HAP-1 (cell line): ENCODE measurements at regions not wholly inside any gene's neighbourhood (a gene's known extent, or its start where the extent isn't known, plus 50 kb on each side); places are given as distances from the start of the nearest gene placed in this dataset.

Experiments
- DNase-seq, 2 experiments: peaks; one replicate each; pipeline ENCODE4 v3.0.0-alpha.2; 2016 to 2020; ENCODE audit warnings: low spot score in 2 of 2
- H3K27me3 ChIP-seq: fragments of 250-450 bp; sonication (Bioruptor Pico); 2 replicates; pipeline ENCODE4 v1.5.1; 2020; ENCODE audit warnings: low read depth, mild to moderate bottlenecking, moderate library complexity
- H3K36me3 ChIP-seq: fragments of 250-450 bp; sonication (Bioruptor Pico); replicated peaks from 2 replicates; pipeline ENCODE4 v1.5.1; 2020; ENCODE audit warnings: mild to moderate bottlenecking
- H3K4me1 ChIP-seq: fragments of 250-450 bp; sonication (Bioruptor Pico); 2 replicates; pipeline ENCODE4 v1.5.1; 2020; ENCODE audit warnings: mild to moderate bottlenecking
- H3K4me3 ChIP-seq: fragments of 250-450 bp; sonication (Bioruptor Pico); 2 replicates; pipeline ENCODE4 v1.5.1; 2020; ENCODE audit warnings: mild to moderate bottlenecking, moderate library complexity
- H3K9me3 ChIP-seq: fragments of 250-450 bp; sonication (Bioruptor Pico); 2 replicates; pipeline ENCODE4 v1.5.1; 2020; ENCODE audit warnings: mild to moderate bottlenecking, moderate library complexity
- in situ Hi-C: fragments of 300-500 bp; cut with MboI; formaldehyde crosslinking; loops from 3 replicates; pipeline ENCODE4 v1.14.3; 2020; ENCODE audit warnings: low sequenced_read_pairs, inconsistent platforms, mixed read lengths

DNA sequence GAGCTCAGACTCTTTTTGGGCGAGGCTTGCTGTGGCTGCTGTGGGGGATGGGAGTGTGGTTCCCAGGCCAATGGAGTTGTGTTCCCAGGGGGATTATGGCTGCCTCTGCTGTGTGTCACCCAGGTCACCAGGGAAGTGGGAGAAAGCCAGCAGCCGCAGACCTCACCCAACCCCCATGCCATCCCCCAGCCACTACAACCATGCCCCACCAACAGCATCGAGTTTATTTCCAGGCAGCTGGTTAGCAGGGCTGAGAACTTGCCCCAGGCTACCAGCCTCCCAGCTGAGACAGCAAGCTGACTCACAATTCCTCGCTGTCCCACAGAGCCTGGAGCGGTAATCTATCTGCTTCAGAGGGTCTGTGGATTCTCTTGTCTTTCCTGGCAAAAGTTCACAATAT, 331.7 kb downstream of the FRK start:
- no peaks in the 10 kb centered on the region for H3K9me3 ChIP-seq
- DNase-seq, result no peak
- no peaks in the 10 kb centered on the region for H3K27me3 ChIP-seq
- no peaks in the 10 kb centered on the region for H3K36me3 ChIP-seq
- in situ Hi-C loops, result no loop called here
- no peaks in the 10 kb centered on the region for H3K4me1 ChIP-seq
- H3K4me3 ChIP-seq, result no peak overlapping the region

DNA sequence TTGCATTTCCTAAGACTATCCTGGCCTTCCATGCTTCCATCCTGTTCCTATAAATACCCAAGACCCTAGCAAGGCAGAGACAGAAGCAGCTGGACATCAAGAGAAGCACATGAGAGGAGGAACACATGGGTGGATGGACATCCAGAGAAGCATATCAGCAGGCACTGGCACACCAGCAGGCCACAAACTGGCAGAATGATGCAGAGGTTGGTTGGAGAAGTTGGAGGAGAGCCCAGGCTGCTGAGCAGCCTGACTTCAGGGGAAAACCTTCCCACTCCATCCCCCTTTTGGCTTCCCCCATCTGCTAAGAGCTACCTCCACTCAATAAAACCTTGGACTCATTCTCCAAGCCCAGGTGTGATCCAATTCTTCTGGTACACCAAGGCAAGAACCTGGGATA, 332.5 kb downstream of the FRK start:
- in situ Hi-C loops, result no loop called here
- no peaks in the 10 kb centered on the region for H3K9me3 ChIP-seq
- H3K36me3 ChIP-seq, result no peaks in the 10 kb centered on the region
- no peak for DNase-seq
- H3K4me1 ChIP-seq, result no peaks in the 10 kb centered on the region
- no peaks in the 10 kb centered on the region for H3K27me3 ChIP-seq
- H3K4me3 ChIP-seq, result no peak overlapping the region

DNA sequence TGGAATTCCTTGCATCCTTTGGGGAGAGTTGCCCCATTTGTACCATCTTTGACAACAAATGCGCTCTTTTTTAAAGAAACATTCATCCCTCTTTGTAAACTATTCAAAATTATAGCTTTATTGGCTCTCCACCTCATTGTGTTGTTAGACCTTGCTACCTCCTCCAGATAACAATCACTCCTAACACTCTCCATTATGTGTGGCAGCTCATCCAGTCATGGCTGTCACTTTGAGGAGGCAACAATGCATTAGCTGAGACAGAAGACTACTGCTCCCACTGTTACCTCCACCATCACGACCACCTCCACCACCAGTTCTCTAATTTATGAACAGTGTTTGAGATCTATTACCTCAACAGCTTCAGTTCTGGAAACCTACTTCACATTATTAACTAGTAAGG, 339.1 kb downstream of the FRK start:
- H3K4me1 ChIP-seq, result no peaks in the 10 kb centered on the region
- DNase-seq, result no peak
- in situ Hi-C loops, result no loop called here
- H3K9me3 ChIP-seq, result no peaks in the 10 kb centered on the region
- no peaks in the 10 kb centered on the region for H3K36me3 ChIP-seq
- no peak overlapping the region for H3K4me3 ChIP-seq
- no peaks in the 10 kb centered on the region for H3K27me3 ChIP-seq

DNA sequence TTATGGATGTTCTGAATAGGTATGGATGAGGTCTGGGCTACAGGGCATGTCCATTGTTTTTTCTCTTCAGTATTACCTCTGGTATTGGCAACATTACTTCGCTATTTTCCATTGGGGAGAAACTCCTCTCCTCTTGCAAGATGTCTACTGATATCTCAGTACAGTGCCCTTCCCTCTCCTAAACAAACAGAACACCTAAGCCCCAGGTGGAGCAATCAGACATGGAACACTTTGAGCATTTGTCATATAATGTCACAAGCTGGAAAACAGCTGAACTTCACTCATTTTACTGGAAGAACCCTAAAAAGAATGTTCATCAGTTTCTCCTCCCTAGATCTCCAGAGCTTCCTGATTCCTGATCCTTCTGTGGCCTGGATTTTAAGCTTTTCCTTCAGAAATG, 339.8 kb downstream of the FRK start:
- in situ Hi-C loops, result no loop called here
- DNase-seq, result no peak
- H3K27me3 ChIP-seq, result no peaks in the 10 kb centered on the region

DNA sequence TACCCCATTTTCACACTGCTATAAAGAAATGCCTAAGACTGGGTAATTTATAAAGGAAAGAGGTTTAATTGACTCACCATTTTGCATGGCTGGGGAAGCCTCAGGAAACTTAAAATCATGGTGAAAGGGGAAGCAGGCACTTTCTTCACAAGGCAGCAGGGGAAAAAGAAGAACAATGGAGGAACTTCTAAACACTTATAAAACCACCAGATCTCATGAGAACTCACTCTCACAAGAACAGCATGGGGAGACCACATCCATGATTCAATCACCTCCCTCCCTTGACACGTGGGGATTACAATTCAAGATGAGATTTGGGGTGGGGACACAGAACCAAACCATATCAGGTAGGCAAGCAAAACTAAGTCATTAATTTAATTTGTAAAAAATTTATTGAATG, 343.2 kb downstream of the FRK start:
- no peaks in the 10 kb centered on the region for H3K9me3 ChIP-seq
- no peaks in the 10 kb centered on the region for H3K36me3 ChIP-seq
- no peak overlapping the region for H3K4me3 ChIP-seq
- in situ Hi-C loops, result no loop called here
- H3K27me3 ChIP-seq, result no peaks in the 10 kb centered on the region
- DNase-seq, result no peak
- no peaks in the 10 kb centered on the region for H3K4me1 ChIP-seq

More for the DNA sequence above, 339.8 kb downstream of the FRK start:
- H3K4me3 ChIP-seq, result no peak overlapping the region
- no peaks in the 10 kb centered on the region for H3K9me3 ChIP-seq
- H3K4me1 ChIP-seq, result no peaks in the 10 kb centered on the region
- no peaks in the 10 kb centered on the region for H3K36me3 ChIP-seq

DNA sequence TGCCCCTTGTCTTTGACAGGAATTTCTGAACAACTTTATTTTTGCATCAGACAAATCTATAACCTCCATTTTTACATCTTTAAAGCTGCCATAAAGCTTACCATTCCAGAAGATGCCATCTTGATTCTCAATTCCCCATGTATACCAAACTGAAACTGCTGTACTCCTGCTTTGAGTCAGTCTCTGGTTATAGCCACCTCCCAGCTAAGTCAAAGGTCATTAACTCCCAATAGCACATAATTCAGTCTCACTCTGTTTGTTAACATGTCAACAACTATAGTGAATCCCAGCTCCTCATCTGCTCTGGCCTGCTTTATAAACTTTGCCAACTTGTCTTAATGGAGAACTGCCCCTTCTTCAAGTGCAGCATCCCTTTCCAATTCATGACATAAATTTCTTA, 343.6 kb downstream of the FRK start:
- Histone ChIP-seq H3K4me3 (no peak overlapping the region), H3K36me3 (no peaks in the 10 kb centered on the region), H3K27me3 (no peaks in the 10 kb centered on the region), H3K4me1 (no peaks in the 10 kb centered on the region), H3K9me3 (no peaks in the 10 kb centered on the region)
- in situ Hi-C loops, result no loop called here
- DNase-seq, result no peak

DNA sequence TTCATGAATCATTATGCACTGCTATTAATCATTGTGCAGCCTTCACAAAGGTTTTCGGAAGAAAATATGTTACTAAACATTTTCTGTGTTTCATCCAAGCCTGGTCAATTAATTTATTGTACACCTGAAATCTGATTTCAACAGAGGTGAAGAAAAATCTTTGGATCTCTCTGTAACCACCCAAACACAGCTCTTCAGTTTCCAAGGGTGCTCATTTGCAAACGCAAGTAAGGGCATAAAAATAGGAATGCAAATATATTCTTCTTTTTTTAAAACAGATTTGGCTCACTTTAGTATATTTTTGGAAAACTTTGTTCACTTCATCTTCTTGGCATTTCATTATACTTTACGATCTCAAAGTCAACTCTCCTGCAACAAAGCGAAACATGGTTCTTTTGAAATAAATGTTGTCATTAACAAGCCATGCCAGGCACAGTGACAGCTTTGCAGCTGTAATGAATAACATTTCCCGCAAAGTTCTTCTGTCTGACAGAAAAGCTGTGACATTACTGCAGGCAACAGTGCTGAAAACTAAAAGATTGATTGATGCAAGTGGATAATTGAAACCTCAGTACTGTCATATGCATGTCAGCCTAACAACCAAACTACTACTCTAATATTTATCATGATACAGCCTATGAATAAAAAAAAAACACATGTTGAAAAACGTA, 348.3 kb downstream of the FRK start:
- Histone ChIP-seq H3K4me3 (no peak overlapping the region), H3K27me3 (no peaks in the 10 kb centered on the region), H3K9me3 (no peaks in the 10 kb centered on the region), H3K4me1 (no peaks in the 10 kb centered on the region), H3K36me3 (no peaks in the 10 kb centered on the region)
- in situ Hi-C loops, result no loop called here
- DNase-seq, result no peak

DNA sequence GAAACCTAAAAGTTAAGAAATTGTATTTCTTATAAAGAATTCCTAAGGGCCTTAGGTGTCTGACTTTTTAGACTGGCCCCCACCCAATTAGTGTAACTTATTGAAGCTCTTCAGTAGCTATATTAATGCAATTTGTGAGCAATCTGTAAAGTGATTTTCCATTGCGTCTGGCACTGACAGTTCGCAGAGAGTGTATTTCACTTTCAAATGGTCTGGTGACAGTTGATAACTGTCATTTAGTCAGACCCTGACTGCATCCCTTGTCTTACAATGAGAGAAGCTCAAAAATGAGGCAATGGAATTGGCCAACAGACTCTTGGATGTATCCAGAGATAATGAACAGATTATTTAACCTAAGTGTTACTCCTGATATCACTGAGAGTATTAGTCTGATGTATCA, 351.8 kb downstream of the FRK start:
- in situ Hi-C loops, result no loop called here

DNA sequence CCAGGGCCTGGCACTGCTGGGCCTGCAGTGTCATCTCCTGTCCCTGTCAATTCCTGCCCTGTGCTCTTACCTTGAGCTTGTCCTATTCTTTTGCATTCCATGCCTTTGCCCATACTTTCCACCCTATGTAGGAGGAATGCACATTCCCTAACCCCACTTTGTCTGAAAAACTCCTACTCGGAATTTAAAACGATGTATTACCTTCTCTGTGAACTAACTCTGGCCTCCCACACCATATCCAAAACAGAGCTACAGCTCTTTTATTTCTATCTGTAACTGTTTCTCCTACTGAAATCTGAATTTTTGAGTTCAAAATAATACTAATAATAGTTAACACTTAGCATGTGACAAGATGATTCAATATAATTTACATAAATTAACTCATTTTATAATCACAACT, 353.7 kb downstream of the FRK start:
- no peak overlapping the region for H3K4me3 ChIP-seq
- in situ Hi-C loops, result no loop called here
- H3K9me3 ChIP-seq, result no peaks in the 10 kb centered on the region

More for the DNA sequence above, 351.8 kb downstream of the FRK start:
- Histone ChIP-seq H3K36me3 (no peaks in the 10 kb centered on the region), H3K4me3 (no peak overlapping the region), H3K9me3 (no peaks in the 10 kb centered on the region), H3K4me1 (no peaks in the 10 kb centered on the region), H3K27me3 (no peaks in the 10 kb centered on the region)
- DNase-seq, result no peak

DNA sequence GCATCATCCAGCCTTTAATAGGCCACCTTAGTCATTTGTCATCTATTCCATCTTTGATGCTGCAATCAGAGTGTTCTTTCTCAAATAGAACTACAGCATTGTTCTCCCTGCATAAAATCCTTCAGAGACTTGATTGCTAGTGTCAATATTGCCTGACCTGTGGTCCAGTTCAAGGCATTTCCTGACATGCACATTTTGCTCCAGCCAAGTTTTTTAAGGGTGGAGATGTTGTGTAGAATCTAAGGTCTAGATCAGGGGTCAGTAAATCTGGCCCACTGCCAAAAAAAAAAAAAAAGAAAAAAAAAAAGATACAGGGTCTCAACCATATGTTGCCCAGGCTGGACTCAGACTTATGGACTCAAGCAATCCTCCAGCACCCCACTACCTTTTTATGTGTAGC, 354.4 kb downstream of the FRK start:
- no peak overlapping the region for H3K4me3 ChIP-seq
- in situ Hi-C loops, result no loop called here
- no peaks in the 10 kb centered on the region for H3K9me3 ChIP-seq
- H3K4me1 ChIP-seq, result no peaks in the 10 kb centered on the region
- no peak for DNase-seq
- no peaks in the 10 kb centered on the region for H3K36me3 ChIP-seq
- no peaks in the 10 kb centered on the region for H3K27me3 ChIP-seq

More for the DNA sequence above, 353.7 kb downstream of the FRK start:
- Histone ChIP-seq H3K27me3 (no peaks in the 10 kb centered on the region), H3K4me1 (no peaks in the 10 kb centered on the region), H3K36me3 (no peaks in the 10 kb centered on the region)
- DNase-seq, result no peak

DNA sequence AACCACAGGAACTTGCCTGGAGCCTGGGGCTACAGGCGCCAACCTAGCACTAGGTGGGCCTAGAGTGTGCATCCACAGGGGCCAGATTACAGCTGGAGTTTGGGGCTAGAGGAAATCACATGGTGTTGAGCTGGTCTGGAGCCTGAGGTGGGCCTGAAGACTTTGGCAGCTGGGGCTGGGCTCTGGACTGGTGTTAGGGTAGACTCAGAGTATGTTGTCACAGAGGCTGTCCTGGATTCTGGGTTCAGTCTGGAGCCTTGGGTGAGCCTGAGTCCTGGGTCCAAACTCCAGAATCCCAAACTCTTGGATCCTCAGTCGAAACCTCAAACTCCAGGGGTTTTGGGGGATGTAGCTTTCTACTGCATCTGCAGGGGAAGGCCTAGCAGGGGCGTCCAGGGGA, 356.7 kb downstream of the FRK start:
- Histone ChIP-seq H3K36me3 (no peaks in the 10 kb centered on the region), H3K9me3 (no peaks in the 10 kb centered on the region), H3K4me1 (no peaks in the 10 kb centered on the region), H3K27me3 (no peaks in the 10 kb centered on the region), H3K4me3 (no peak overlapping the region)
- in situ Hi-C loops, result no loop called here
- no peak for DNase-seq

DNA sequence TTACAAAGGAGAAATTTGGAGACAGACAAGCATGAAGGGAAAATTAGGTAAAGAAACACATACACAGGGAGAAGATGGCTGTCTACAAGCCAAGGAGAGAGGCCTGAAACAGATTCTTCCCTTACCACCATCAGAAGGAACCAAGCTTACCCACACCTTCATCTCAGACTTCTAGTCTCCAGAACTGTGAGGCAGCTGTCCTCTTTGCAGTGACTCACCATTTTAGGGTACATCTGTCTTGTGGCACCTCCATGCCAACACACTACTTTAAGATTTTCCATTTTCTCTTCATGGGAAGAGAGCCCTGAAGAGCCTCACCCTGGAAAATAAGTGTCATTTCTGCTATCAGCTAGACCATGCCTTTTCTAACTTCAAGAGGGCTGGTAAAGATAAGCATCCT, 369.3 kb downstream of the FRK start:
- DNase-seq, result no peak
- Histone ChIP-seq H3K4me1 (no peaks in the 10 kb centered on the region), H3K27me3 (no peaks in the 10 kb centered on the region; the same call in 1 of the 2 replicates), H3K36me3 (no peaks in the 10 kb centered on the region), H3K4me3 (no peak overlapping the region), H3K9me3 (no peaks in the 10 kb centered on the region)
- in situ Hi-C loops, result no loop called here

DNA sequence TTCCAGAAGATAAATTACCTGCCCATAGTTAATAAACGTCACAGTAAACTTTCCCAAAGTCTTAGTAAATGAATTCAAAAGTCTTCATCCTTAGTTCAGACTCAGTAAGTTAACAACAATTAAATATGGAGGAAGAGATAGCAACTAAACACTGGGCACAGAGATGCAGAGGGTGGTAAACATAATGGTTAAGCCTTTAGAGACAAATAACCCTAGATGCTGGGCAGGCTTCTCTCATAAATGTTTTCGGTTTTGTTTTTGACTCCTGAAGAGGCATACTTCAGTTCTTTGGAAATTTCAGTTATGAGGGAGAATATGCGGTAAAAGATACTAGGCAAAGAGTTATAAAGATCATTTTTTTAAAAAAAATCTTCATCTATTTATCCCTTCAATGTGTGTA, 369.8 kb downstream of the FRK start:
- DNase-seq, result no peak
- Histone ChIP-seq H3K36me3 (no peaks in the 10 kb centered on the region), H3K4me1 (no peaks in the 10 kb centered on the region), H3K4me3 (no peak overlapping the region), H3K27me3 (no peaks in the 10 kb centered on the region; the same call in 1 of the 2 replicates), H3K9me3 (no peaks in the 10 kb centered on the region)
- in situ Hi-C loops, result no loop called here

DNA sequence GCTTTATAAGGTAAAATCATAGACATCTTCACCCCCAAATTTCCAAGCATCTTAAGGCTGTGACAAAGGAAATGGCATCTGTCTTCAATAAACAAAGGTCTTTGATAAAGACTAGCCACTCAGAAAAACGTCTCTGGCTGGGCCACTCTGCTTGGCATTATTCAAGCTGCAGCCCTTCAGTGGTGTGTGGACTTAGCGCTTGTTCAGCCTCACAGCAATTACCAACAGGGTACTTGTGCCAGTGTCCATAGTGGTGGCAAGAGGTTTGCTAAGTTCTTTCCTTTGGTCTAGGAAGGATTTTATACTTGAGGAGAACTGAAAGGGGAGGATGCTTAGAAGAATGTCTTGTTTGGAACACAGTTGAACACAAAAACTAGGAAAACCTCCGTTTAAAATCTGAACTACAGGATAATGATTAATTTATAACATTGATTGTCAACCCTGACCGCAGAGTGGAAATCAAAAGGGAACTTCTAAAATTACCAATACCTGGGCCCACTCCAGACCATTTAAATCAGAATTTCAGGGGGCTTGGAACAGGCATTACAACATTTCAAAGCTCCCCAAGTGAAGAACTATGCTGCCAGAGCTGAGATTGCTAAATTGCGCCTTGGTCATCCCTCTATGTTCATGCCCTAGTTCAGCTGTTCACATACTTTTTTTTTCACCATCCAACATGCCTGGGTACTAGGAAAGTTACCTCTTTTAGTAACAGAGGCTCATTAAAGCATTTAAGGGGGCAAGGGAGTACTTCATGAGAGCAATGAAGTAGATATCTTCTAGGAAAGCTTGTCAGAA, 378.5 kb downstream of the FRK start:
- Histone ChIP-seq H3K4me1 (no peaks in the 10 kb centered on the region), H3K4me3 (no peak overlapping the region), H3K36me3 (no peaks in the 10 kb centered on the region), H3K27me3 (peaks cover 2% of the 10 kb centered on the region), H3K9me3 (no peaks in the 10 kb centered on the region)
- in situ Hi-C loops, result no loop called here
- no peak for DNase-seq
